ENCODE measurements at regions not wholly inside any gene's neighbourhood (a gene's known extent, or its start where the extent isn't known, plus 50 kb on each side); places are given as distances from the start of the nearest gene placed in this dataset.

DNA sequence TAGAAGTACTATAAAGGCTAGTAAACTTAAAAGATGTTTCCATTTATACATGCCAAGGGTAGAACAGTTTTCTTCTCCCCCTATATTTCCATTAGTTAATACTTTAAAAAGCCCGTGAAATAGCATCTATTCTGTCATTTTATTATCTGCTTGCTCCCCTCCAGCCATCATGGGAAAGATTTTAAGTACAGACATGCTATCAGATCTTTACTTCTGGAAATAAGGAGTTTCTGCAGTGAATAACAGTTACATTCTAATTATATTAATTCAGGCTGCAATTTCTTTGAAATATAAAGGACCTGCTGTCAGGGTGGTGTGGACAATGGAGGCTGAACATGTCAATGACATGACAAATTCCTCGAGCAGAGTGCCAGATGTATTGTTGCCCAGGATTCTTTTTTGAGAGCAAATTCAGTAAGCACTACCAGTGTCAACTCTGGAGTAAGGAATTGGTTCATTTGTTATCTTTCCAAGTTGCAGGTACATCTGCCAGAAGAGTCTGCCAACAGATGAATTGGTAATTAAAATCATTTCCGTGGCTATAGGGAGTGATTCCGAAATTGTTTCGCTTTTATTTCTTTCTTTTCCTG lies 151.3 kb downstream of the BTG1 start:
- no peak for DNase-seq

DNA sequence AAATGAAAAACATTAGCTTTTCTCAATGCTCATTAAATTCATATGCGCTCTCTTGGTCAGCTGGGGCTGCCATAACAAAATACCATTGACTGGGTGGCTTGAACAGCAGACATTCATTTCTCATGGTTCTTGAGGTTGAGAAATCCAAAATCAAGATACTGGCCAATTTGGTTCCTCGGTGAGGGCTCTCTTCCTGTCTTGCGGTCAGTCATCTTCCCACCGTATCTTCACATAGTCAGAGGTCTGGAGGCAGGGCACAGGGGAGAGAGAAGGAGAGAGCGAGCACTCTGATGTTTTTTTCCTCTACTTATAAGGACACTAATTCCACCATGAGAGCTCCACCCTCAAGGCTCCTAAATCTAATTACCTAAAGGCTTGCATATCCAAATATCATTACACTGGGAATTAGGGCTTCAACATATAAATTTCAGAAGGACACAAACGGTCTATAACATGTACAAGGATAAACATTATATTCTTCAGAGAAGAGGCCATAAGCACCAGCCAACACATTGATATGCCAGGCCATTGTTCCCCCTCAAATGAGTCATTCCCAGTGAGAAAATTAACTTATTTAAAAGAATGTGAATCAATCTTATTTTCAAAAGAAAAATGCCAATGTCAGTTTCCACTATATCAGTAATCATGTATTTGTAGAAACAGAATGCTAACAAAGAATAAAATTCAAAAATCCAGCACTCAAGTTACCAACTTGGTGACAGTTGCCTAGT lies 152.2 kb downstream of the BTG1 start:
- no peak for DNase-seq

DNA sequence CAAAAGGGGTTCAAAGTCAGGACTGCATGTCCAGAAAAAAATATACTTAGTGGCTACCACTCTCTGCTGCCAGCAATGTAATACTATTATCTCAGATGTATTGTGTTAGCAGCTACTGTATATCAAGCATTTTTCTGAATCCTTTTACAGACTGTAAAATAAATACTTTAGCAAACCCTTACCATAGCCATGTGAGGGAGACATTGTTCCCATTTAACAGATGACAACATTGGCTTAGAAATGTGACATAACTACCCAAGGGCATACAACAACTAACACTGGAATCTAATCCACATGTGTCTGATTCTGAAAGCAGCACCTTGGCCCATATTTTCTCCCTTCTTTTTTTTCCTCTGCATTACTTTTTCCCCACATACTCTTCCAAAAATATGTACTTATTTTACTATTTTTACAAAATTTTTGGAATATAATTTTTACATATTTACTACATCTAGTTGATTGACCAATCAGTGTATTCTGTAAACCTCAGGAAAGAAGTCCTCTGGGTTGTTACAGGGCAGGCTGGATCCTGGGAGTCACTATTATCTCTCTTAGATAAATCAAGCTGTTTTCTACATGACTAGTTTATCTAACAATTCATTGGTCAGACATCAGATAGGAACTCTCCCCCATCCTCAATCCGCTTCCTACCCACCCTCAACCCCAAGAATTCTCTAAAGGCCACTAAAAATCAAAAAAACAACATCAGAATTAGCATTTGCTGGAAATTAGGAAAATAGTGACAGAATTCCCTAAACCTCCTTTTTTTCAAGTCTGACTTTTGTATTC lies 154.1 kb downstream of the BTG1 start:
- DNase-seq = no peak

DNA sequence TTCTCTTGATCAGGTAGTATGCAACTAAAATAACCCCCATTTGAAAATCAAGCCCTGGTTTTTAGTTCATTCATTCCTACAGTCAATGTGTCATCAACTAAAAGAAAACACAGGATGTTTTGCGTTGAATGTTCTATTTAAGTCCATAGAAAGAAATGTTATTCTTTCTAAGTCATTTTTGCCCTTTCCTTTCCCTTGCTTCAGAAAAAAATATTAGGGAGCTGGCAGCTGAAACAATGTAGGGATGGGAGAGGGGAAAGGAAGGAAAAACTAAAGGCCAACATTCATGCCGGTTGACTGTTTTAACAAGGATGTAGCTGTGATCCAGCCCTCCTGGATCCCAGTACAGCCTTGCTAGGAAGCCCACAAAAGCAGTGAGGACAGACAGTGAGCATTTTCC lies 155.1 kb downstream of the BTG1 start:
- DNase-seq = no peak

DNA sequence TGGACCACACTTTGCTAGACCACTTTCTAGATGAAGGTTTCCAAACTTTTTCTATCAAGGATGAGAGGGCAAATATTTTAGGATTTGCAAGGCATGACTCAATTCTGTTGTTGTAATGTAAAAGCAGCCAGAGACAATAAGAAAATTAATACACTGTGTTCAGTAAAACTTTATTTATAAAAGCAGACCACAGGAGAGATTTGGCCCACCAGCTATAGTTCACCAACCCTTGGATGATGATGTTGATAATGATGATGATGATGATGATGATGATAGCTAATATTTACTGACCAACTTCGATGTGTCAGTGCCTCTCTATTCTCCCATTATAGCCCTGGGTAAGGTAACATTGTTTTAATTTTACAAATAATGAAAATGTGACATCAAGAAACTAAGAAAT lies 156.5 kb downstream of the BTG1 start:
- DNase-seq = no peak

DNA sequence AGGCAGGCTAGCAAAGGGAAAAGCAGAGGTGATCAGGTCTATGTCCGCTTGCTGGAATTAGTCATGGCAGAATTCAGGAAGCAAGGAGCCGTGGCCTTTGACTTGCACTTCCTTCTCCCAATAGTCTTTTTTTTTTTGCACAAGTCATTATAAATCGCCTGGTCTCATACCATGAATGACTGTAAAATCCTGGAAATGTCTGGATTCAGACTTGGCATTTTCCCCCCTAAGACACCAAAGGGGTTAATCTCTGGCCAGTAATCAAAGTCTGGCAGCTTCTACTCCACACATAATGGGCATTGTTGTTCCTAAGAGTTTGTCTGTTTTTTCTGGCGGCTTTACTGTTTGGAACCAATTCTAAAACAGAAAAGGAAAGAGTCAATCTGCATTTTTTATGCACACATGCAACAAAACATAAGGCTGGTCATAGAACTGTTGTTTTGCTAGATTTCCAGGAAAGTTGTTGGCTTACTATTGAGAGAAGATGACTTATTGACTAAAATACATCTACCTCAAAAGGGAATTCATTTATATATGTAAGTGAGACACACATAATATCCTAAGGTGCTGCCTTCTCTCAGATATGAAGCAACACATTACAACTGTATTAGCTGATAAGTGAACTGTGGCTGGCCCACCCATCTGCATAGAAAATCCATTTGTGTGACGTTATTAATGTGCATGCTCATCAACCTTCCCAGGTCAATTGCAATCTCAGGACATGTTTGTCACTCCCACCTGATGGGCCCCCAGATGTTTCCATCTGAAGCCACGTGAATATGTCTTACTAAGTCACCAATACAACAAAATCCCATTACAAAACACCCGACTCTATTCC lies 157.3 kb downstream of the BTG1 start:
- DNase-seq = no peak

DNA sequence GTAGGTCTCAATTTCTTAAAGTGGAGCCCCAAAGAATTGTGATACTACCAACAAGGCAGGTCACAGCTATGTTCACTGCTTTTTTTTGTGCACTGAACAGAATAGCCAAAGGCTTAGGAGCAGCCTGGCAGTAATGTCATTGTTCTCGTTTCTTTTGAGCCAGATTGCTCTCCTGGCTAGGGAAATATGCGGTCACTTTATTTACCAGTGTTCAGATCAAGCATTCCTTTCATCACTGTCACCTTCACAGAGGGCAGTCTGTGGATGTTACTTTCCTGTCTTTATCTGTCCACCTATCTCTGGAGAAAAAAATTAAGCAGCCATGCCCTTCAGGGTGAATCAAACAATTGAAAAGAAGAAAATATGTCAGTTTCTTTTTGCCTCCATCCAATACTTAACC lies 159.6 kb downstream of the BTG1 start:
- peak; percentile 75 for DNase-seq

DNA sequence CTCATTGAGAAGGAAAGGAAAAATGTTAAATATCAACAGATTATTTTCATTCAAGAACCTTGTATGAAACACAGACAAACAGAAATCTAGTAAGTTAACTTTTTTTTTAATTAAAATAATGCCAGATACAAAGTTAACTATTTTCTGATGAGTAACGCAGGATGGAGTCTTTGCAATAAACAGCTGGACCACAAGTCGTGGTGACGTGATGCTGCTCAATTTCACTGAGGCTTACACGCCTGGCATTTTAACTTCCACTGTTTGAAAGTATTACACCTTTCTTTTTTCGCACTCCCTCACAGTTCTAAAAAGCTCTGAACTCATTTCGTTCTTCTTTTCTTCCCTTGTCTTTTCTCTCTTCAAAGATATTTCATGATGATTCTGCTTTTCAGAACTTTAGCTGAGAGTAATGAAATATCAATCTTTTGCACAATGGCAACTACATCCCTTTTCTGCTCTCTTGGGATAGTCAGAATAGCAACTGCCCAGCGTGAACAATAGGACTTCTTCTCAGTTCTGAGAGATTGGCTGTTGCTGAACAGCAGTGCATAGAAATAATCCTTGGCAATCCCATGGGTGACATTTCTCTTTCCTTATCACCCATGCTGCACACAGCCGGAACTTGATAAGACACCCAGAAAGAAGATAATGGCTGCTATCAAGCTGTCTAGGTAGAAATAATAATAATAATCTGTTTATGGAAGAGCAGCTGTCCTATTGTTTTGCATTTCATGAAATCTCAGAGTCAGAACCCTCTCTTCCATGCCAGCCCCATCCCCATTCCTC lies 160.5 kb downstream of the BTG1 start:
- no peak for DNase-seq

DNA sequence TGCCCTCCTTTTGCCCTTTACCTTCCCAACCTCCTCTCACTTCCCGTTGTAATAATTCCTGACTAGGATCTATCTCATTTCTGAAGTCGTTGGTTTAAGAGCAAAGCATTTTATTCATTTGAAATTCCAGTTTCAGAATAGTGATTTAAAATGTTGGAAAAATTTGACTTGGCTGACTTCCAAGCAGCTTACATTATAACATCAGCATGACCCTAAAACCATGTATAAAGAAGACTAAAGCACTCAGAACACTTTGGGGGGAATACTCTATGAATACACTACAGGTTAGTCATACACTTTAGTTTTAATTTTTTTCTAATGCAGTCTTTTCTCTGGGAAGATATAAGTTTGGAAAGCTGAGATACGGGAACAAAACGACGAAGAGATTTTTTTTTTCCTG lies 161.1 kb downstream of the BTG1 start:
- no peak for DNase-seq

DNA sequence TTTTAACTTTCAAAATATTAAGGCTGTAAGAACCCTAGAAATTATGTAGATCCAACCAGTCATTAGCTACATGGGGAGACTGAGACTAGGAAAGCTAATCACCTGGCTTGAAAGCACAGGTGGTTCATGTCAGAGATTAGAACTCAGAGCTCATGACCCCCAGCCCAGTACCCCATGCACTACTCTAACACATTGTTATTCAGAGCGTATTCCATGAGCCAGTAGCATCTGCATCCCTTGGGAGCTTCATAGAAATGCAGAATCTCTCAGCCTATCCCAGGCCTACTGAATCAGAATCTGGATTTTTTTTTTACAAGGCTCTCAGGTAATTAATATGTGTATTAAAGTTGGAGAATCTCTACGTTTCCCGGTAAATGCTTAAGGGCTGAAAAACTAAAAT lies 161.7 kb downstream of the BTG1 start:
- DNase-seq = no peak

DNA sequence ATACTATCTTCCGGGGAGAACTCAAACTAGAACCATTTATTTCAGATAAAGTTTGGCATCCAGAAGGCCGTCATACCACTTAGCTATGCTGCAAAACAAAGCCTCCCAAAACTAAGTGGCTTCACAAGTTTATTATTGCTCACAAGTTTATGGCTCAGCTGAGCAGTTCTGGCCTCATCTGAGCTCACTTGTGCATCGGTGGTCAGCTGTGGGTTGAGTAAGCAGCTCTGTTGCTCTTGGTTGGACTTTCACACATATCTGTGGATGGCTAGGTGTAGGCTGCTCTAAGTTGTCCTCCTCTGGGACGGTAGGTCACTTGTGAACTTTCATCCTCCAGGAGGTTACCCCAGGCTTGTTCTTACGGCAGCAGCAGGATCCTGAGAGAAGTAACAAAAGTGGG lies 162.7 kb downstream of the BTG1 start:
- DNase-seq = no peak

DNA sequence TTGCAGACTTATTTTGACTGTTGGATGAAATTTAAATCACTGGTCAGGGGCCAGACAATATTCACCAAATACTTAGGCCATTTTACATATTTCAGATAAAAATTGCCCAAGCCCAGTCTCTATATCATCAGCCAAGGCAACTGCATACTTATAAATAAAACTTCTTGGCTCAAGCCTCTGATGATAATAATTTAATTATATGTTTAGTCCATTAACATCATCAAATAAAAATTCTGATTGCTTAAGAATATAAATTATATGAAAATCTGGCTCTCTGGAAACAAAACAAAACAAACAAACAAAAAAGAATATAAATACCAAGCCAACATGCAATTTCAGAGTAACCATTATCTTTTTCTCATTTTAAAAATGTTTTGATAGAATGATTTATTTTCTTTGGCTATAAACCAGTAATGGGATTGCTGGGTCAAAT lies 165.2 kb downstream of the BTG1 start:
- no peak for DNase-seq

DNA sequence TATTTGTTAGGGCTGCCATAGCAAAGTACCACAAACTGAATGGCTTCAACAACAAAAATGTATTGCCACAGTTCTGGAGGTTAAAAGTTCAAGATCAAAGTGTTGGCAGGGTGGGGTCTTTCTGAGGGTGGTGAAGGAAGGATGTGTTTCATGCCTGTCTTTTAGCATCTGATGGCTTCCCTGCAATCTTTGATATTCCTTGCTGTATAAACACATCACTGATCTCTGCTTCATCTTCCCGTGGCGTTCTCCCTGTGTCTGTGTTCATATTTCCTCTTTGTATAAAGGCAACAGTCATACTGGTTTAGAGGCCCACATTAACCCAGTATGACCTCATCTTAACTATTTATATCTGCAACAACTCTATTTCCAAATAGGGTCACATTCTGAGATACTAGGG lies 167.5 kb downstream of the BTG1 start:
- DNase-seq = no peak

DNA sequence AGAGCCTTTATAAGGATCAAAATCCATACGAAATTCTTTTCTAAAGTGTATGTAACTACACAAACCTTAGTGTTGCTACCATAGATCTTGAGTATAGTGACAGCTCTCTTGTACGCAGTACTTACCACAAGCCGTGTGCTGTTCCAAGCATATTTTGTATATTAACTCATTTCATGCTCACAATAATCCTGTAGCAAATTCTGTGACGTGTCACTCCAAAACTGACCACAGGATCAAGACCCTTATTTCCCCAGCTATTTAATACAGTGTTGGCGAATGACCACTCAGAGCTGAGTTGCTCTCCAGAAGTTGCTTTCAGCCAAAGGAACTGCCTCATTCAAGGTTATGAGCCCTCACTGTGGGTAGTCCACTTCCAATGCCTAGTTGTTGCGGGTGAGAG lies 169.8 kb downstream of the BTG1 start:
- no peak for DNase-seq

DNA sequence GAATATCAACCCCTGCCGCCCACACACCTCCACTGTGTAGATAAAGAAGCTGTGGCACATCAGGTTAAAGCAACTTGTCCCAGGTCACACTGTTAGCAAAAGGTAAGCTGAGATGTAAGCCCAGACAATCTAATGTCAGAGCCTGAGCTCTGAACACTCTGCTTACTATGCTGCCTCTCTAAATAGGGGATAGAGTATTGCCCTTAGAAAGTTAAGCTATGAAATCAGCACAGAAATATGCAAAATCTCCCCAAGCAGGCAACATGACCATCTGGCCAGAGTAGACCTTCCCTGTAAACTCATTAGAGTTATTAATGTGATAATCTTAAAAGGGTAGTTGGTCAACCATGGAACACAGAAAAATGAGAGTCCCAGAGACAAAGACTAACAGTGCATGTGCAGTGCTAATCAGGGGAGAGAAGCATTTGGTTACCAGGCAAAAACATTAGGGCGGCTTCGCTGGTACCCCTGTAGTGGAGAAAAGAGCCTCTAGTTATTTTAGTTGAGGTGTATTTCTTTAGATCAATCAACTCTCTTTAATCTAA lies 171.0 kb downstream of the BTG1 start:
- DNase-seq = no peak

DNA sequence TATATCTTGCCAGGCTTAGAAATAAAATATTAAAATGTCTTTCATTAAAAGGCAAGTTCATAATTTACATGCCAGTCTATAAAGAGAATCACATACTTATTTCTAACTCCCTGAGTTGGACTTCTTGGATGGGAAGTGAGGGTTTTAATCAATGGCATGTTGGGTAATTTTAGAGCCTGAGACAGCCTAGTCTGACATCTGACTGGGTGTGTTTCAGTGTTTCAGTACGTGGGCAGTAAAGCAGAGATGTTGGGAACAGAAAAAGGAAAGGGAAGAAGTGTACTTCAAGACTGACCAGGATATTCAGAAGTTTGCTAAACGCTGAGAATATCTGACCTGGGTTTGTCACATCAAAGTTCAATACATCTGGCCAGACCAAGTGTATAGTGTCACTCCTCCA lies 171.8 kb downstream of the BTG1 start:
- DNase-seq = no peak

DNA sequence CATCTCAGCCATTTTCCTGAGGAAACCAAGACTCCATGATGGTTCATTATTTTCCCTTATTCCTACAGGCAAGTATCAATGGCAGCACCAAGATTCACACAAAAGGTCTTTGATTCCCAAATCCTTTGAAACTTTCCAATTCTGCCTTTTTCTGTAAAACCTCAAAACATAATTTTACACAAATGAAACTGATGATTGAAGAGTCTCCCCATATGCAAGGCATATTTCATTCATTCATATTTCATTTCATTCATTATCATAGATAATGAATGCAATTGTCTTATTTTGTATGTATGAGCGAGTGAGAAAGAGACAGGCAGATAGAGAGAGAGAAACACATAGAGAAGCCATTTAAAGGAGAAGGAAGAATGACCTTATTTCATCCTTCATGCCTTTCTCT lies 172.8 kb downstream of the BTG1 start:
- DNase-seq = no peak

DNA sequence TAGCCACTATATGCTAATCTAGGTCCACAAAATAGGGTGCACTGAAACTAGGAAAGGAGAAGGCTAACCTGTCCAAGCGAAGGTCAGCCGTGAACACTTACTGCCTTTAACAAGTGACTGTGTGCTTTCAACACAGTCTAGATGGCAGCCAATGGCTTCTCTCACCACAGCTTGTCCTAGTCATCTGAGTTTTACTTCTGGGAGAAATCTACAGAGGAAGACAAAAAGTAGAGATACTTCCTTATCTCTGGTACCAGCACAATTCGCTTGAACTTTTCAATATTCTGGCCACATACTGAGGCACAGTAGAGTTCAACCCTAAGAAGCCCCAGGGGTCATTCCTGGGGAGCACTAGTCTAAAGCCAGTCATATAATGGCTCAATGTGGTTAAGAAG lies 176.9 kb downstream of the BTG1 start:
- DNase-seq = no peak

DNA sequence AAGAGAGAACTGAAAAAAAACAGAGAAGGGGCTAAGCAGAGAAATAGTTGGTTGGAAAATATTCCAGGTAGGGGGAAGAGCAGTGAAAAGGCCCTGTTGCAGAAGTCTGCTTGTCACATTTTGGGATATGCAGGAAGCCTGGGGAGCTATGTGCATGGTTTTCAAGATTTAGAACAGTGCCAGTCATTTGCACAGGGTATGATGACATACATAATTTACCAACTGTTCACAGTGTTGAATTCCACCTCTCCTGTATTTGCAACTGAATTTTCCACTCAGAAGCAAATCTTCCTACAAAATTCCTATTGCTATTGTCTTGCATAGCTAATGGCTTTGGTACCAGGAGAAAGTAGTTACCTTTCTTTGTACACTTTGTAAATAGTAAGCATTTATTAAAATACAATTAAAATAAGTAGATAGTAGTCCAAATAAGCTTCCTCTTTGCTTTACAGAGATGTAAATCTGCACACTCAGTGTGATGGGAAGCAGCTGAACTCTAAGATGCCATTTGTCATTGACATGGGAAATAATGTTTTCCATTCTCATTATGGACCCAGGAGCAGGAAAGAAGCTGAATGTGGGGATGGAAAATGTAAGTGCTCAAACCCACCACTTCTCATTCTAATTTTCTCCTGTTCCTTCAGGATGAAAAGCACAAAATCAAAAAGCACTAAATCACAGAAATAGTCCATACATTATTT lies 177.4 kb downstream of the BTG1 start:
- no peak for DNase-seq

DNA sequence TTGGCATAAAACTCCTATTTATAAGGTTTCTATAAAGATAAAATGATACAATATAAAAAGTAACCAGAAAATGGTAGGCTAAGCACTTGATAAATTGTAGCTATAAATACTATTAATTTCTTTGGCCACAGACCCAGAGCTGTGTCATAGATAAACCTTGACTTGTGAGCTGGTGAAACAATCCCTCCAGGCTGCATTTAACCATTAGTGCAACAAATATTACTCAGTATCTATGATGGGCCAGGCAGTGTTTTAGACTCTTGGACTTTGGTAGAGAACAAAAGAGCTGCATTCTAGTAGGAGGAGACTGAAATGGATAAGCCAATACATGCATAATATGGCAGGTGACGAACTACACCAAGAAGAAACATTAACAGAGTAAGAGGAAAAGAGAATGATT lies 178.1 kb downstream of the BTG1 start:
- no peak for DNase-seq

DNA sequence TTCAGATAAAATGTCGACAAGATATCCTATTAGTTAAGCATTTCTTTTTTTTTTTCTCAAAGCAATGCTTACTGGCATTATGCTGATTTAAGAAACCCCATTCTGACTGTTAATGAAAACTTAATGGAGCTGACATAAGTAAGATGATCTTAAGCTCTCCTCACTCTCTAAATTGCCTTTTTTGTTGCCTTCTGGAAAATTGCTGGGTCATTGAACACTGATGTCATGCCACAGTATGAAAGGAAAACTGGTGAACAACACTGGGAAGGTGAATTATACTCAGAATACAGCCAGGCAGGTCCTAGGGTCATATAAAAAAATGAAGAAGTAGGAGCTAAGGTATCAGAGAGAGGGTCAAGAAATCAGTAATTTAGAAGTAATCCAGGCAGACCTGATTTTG lies 179.9 kb downstream of the BTG1 start:
- DNase-seq = no peak

DNA sequence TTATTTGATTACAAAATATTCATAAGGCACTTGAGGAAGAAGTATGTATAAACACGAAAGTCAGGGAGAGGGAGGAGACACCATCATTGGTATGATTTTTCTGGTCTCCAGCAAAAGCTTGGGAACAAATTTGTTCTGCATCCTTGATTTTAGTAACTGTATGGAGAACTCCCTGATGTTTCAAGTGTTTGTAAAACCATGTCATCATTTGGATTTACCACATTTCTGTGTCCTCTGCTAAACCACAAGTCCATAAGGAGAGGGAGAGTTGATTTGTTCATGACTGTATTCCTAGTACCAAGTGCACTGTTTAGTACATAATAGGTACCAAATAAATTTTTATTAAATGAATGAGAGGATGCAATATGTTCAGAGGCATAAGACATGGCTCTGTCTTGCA lies 181.1 kb downstream of the BTG1 start:
- no peak for DNase-seq
